HFF-Myc (cell line): ENCODE measurements at regions not wholly inside any gene's neighbourhood (a gene's known extent, or its start where the extent isn't known, plus 50 kb on each side); places are given as distances from the start of the nearest gene placed in this dataset.
A peak's percentile ranks its signal among the peaks of the same experiment; 100 is the strongest.

Experiments
- DNase-seq: peaks from one replicate; pipeline ENCODE4 v3.0.0-alpha.2; 2011; ENCODE audit warnings: low read depth; ENCODE audit errors: extremely low read depth
- H3K4me3 ChIP-seq: replicated peaks from 2 replicates; pipeline ENCODE4 v1.5.1; 2011; ENCODE audit warnings: low read depth, mild to moderate bottlenecking, control low read depth, low read length
- CTCF ChIP-seq: IDR thresholded peaks from 2 replicates; pipeline ENCODE4 v1.5.1; 2012; ENCODE audit warnings: mild to moderate bottlenecking, low read depth, low read length, control low read depth; ENCODE audit errors: missing control alignments

GRCh38 chr1:147078606-147079399, 93.5 kb downstream of the PRKAB2 start:
- no peak for DNase-seq
- TF ChIP-seq CTCF, result no peak
- H3K4me3 ChIP-seq, result no peak overlapping the region

DNA sequence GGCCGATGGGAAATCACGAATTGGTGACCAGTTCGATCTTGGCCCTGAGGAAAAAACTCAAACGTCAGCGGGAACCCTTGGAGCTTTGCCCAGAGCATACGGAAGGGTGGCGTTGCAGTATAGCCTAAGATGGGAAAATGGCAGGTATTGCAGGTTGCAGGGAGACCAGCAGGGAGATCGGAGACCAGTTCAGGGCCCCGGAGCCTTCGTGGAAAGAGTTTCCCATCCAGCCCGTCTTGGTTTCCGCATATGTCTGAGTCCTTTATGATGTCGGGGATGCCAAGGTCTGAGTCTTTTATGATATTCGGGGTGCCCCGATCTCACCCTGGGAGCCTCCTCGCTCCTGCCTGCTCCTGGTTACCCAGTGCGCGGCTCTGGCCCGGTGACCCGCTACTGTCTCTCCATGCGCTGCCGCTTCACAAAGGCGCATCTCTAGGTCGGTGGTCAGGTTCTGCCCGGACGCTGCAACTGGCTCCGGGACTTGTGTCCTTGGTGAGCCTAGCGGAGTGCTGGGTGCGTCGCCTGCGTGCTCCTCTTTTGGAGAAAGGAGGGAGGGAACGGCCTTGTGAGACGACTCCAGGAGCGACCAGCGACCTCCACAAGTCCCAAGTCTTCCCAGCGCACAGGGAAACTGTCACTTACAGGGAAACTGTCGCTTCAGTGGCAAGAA, 94.2 kb downstream of the PRKAB2 start:
- DNase-seq, result no peak
- TF ChIP-seq CTCF, result no peak
- no peak overlapping the region for H3K4me3 ChIP-seq

- no peak overlapping the region for H3K4me3 ChIP-seq
- no peak for TF ChIP-seq CTCF
- DNase-seq, result no peak
Measured at GRCh38 chr1:147077523-147077922, 94.7 kb downstream of the PRKAB2 start.

- DNase-seq, result no peak
- H3K4me3 ChIP-seq, result no peak overlapping the region
- no peak for TF ChIP-seq CTCF
Measured at GRCh38 chr1:147077081-147077480, 95.2 kb downstream of the PRKAB2 start.

GRCh38 chr1:147076442-147076841, 95.8 kb downstream of the PRKAB2 start:
- no peak for TF ChIP-seq CTCF
- DNase-seq, result no peak
- no peak overlapping the region for H3K4me3 ChIP-seq

- TF ChIP-seq CTCF, result no peak
- no peak for DNase-seq
- 0 out of 2 replicates have a peak overlapping the region, but pooled peaks have one; percentile 7 for H3K4me3 ChIP-seq
Measured at GRCh38 chr1:147072482-147073432, 99.5 kb downstream of the PRKAB2 start.
